ENCODE measurements at regions not wholly inside any gene's neighbourhood (a gene's known extent, or its start where the extent isn't known, plus 50 kb on each side); places are given as distances from the start of the nearest gene placed in this dataset.

GRCh38 chr13:44303681-44304432 is 69.8 kb upstream of the SERP2 start:
- Histone ChIP-seq H3K4me1 (ENCODE audit: insufficient read depth, low read length) (0 out of 2 replicates have a peak, but pooled peaks cover 11% of the 10 kb centered on the region), H4K20me1 (ENCODE audit: insufficient read depth, low read length) (no peaks in the 10 kb centered on the region), H3K36me3 (replicated peaks in 1 of 2; ENCODE audit: control insufficient read depth in 1 of 2, insufficient read depth in 2 of 2, low read length in 2 of 2) (no peaks in the 10 kb centered on the region), H3K27me3 (ENCODE audit: control insufficient read depth in 1 of 2, insufficient read depth in 2 of 2, low read length in 2 of 2) (peaks cover 0 to 9% of the 10 kb centered on the region in 2 experiments; a peak in 2 of 5 replicates), H3K4me2 (ENCODE audit: low read depth, low read length) (no peak overlapping the region), H2AFZ (ENCODE audit: low read length) (no peak overlapping the region), H3K4me3 (replicated peaks in 1 of 3; ENCODE audit: insufficient read depth in 1 of 3, low read depth in 2 of 3, low read length in 3 of 3) (no peak overlapping the region), H3K27ac (ENCODE audit: extremely low read length, insufficient read depth, low read length) (no peak overlapping the region), H3K79me2 (ENCODE audit: insufficient read depth, low read length) (no peaks in the 10 kb centered on the region), H3K9me3 (ENCODE audit: low read length) (no peaks in the 10 kb centered on the region), H3K9ac (ENCODE audit: insufficient read depth, low read depth, low read length) (no peak overlapping the region)
- 38% methylated on average over 5 of the region's 5 CpGs for WGBS (ENCODE audit: low lambda C conversion rate)
- no peak for DNase-seq (ENCODE audit: low spot score)
- POLR2A ChIA-PET: no interaction called here
- no TSS peak for BruUV-seq (replicated peaks)
- CTCF ChIA-PET (ENCODE audit: low intra/inter-chr PET ratio, low total read pairs): no interaction called here
- TF ChIP-seq SKI (IDR thresholded peaks at IDR 0.05; ENCODE audit: partially characterized antibody) (no peak), SRF (IDR thresholded peaks at IDR 0.05; ENCODE audit: low read depth, low read length) (no peak), ZBTB8A (CRISPR knock-in tag; IDR thresholded peaks at IDR 0.05; ENCODE audit: borderline replicate concordance, low read depth) (no peak), GZF1 (CRISPR knock-in tag; IDR thresholded peaks at IDR 0.05) (no peak), ZNF569 (CRISPR knock-in tag; IDR thresholded peaks at IDR 0.05; ENCODE audit: borderline replicate concordance) (no peak), ZBTB38 (CRISPR knock-in tag; IDR thresholded peaks at IDR 0.05) (no peak), ZNF33A (CRISPR knock-in tag; IDR thresholded peaks at IDR 0.05; ENCODE audit: borderline replicate concordance) (no peak)
- TF ChIP-seq, protein P1, sequence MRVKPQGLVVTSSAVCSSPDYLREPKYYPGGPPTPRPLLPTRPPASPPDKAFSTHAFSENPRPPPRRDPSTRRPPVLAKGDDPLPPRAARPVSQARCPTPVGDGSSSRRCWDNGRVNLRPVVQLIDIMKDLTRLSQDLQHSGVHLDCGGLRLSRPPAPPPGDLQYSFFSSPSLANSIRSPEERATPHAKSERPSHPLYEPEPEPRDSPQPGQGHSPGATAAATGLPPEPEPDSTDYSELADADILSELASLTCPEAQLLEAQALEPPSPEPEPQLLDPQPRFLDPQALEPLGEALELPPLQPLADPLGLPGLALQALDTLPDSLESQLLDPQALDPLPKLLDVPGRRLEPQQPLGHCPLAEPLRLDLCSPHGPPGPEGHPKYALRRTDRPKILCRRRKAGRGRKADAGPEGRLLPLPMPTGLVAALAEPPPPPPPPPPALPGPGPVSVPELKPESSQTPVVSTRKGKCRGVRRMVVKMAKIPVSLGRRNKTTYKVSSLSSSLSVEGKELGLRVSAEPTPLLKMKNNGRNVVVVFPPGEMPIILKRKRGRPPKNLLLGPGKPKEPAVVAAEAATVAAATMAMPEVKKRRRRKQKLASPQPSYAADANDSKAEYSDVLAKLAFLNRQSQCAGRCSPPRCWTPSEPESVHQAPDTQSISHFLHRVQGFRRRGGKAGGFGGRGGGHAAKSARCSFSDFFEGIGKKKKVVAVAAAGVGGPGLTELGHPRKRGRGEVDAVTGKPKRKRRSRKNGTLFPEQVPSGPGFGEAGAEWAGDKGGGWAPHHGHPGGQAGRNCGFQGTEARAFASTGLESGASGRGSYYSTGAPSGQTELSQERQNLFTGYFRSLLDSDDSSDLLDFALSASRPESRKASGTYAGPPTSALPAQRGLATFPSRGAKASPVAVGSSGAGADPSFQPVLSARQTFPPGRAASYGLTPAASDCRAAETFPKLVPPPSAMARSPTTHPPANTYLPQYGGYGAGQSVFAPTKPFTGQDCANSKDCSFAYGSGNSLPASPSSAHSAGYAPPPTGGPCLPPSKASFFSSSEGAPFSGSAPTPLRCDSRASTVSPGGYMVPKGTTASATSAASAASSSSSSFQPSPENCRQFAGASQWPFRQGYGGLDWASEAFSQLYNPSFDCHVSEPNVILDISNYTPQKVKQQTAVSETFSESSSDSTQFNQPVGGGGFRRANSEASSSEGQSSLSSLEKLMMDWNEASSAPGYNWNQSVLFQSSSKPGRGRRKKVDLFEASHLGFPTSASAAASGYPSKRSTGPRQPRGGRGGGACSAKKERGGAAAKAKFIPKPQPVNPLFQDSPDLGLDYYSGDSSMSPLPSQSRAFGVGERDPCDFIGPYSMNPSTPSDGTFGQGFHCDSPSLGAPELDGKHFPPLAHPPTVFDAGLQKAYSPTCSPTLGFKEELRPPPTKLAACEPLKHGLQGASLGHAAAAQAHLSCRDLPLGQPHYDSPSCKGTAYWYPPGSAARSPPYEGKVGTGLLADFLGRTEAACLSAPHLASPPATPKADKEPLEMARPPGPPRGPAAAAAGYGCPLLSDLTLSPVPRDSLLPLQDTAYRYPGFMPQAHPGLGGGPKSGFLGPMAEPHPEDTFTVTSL (CRISPR knock-in tag; IDR thresholded peaks at IDR 0.05; ENCODE audit: borderline replicate concordance): no peak
- in situ Hi-C loops (cut with HindIII; ENCODE audit: extremely low pct_ligation_motif_present, low pct_unique_long_range_greater_than_20kb): no loop called here
- ATAC-seq: no peak
- FAIRE-seq: no peak
- intact Hi-C loops (cut with micrococcal nuclease; ENCODE audit: unreplicated experiment): no loop called here
